ENCODE measurements at regions not wholly inside any gene's neighbourhood (a gene's known extent, or its start where the extent isn't known, plus 50 kb on each side); places are given as distances from the start of the nearest gene placed in this dataset.

- Histone ChIP-seq H3K36me3 (replicated peaks in 1 of 2; ENCODE audit: control insufficient read depth in 1 of 2, insufficient read depth in 2 of 2, low read length in 2 of 2) (no peaks in the 10 kb centered on the region), H3K9ac (ENCODE audit: insufficient read depth, low read depth, low read length) (no peak overlapping the region), H3K4me3 (replicated peaks in 1 of 3; ENCODE audit: insufficient read depth in 1 of 3, low read depth in 2 of 3, low read length in 3 of 3) (no peak overlapping the region), H3K9me3 (ENCODE audit: low read length) (peaks cover 9% of the 10 kb centered on the region), H2AFZ (ENCODE audit: low read length) (no peak overlapping the region), H3K27ac (ENCODE audit: extremely low read length, insufficient read depth, low read length) (no peak overlapping the region), H3K4me2 (ENCODE audit: low read depth, low read length) (no peak overlapping the region), H3K27me3 (ENCODE audit: control insufficient read depth in 1 of 2, insufficient read depth in 2 of 2, low read length in 2 of 2) (no peaks in the 10 kb centered on the region), H3K79me2 (ENCODE audit: insufficient read depth, low read length) (no peaks in the 10 kb centered on the region), H3K4me1 (ENCODE audit: insufficient read depth, low read length) (no peaks in the 10 kb centered on the region), H4K20me1 (ENCODE audit: insufficient read depth, low read length) (no peaks in the 10 kb centered on the region)
- POLR2A ChIA-PET, result no interaction called here
- ATAC-seq (no peak), DNase-seq (ENCODE audit: low spot score) (no peak), FAIRE-seq (no peak)
- no peak for TF ChIP-seq TRIM24 (CRISPR knock-in tag; IDR thresholded peaks at IDR 0.05)
- no peak for TF ChIP-seq ZNF33A (CRISPR knock-in tag; IDR thresholded peaks at IDR 0.05; ENCODE audit: borderline replicate concordance)
- no peak for TF ChIP-seq ZNF441 (CRISPR knock-in tag; IDR thresholded peaks at IDR 0.05; ENCODE audit: borderline replicate concordance)
- no peak for TF ChIP-seq HDAC1 (CRISPR knock-in tag; IDR thresholded peaks at IDR 0.05)
- TF ChIP-seq UBTF (CRISPR knock-in tag; IDR thresholded peaks at IDR 0.05), result no peak
- TF ChIP-seq IRF2 (CRISPR knock-in tag; IDR thresholded peaks at IDR 0.05), result no peak
- TF ChIP-seq ZNF746 (CRISPR knock-in tag; IDR thresholded peaks at IDR 0.05), result no peak
- no peak for TF ChIP-seq NR0B2 (CRISPR knock-in tag; IDR thresholded peaks at IDR 0.05)
- no peak for TF ChIP-seq GPN1 (CRISPR knock-in tag; IDR thresholded peaks at IDR 0.05; ENCODE audit: borderline replicate concordance)
- no peak for TF ChIP-seq ZBTB1 (CRISPR knock-in tag; IDR thresholded peaks at IDR 0.05; ENCODE audit: borderline replicate concordance)
- no peak for TF ChIP-seq ZNF230 (CRISPR knock-in tag; IDR thresholded peaks at IDR 0.05)
- TF ChIP-seq NCOR1 (IDR thresholded peaks at IDR 0.05; ENCODE audit: borderline replicate concordance, low read length), result no peak
- no peak for TF ChIP-seq ZNF124 (CRISPR knock-in tag; IDR thresholded peaks at IDR 0.05)
- no peak for TF ChIP-seq NFE2L2 (IDR thresholded peaks at IDR 0.05; ENCODE audit: low read length)
- no peak for TF ChIP-seq JARID2 (CRISPR knock-in tag; IDR thresholded peaks at IDR 0.05; ENCODE audit: insufficient replicate concordance)
- no peak for TF ChIP-seq CREB3 (CRISPR knock-in tag; IDR thresholded peaks at IDR 0.05)
- no peak for TF ChIP-seq ZNF207 (IDR thresholded peaks at IDR 0.05; ENCODE audit: borderline replicate concordance)
- CTCF ChIA-PET (ENCODE audit: low intra/inter-chr PET ratio, low total read pairs), result no interaction called here
- WGBS (ENCODE audit: low lambda C conversion rate), result 2% methylated on average over 3 of the region's 3 CpGs
- in situ Hi-C loops (cut with HindIII; ENCODE audit: extremely low pct_ligation_motif_present, low pct_unique_long_range_greater_than_20kb) (no loop called here), intact Hi-C loops (cut with micrococcal nuclease; ENCODE audit: unreplicated experiment) (no loop called here)
- no TSS peak for BruUV-seq (replicated peaks)
These were observed 421.2 kb downstream of the DCAF12L2 start for GRCh38 chrX:125744914-125745313.
